CD14-positive monocyte (primary cell): ENCODE measurements at regions not wholly inside any gene's neighbourhood (a gene's known extent, or its start where the extent isn't known, plus 50 kb on each side); places are given as distances from the start of the nearest gene placed in this dataset.

Experiments
- DNase-seq, 3 donors: peaks; one replicate each; pipeline ENCODE4 v3.0.0-alpha.2; 2011 to 2022
- H2AFZ ChIP-seq: 2 replicates; pipeline ENCODE4 v1.6.0; 2012; ENCODE audit warnings: mild to moderate bottlenecking, low read depth, low read length, inconsistent platforms; ENCODE audit not compliant: insufficient read depth, poor library complexity, severe bottlenecking
- H3K27ac ChIP-seq, 2 donors: 1 replicate in 1 of 2; 2 replicates in 1 of 2; pipeline ENCODE4 v1.5.1; 2012 to 2013; ENCODE audit warnings: low read length in 2 of 2, control low read depth in 1 of 2, inconsistent platforms in 1 of 2, low read depth in 1 of 2, mild to moderate bottlenecking in 1 of 2
- H3K27me3 ChIP-seq, 2 donors: one replicate each; pipeline versions ENCODE4 v1.6.0 to v1.6.1; 2011 to 2013; ENCODE audit warnings: low read length in 2 of 2; ENCODE audit not compliant: control insufficient read depth in 2 of 2, insufficient read depth in 2 of 2
- H3K36me3 ChIP-seq, 2 donors: replicated peaks in 1 of 2; 1 replicate in 1 of 2; 2 replicates in 1 of 2; pipeline versions ENCODE4 v1.5.1 to v1.6.1; 2012 to 2013; ENCODE audit warnings: low read length in 2 of 2, control low read depth in 1 of 2, inconsistent platforms in 1 of 2, mild to moderate bottlenecking in 1 of 2; ENCODE audit not compliant: insufficient read depth in 2 of 2, control insufficient read depth in 1 of 2
- H3K4me1 ChIP-seq, 2 donors: 1 replicate in 1 of 2; 2 replicates in 1 of 2; pipeline versions ENCODE4 v1.5.1 to v1.6.1; 2012 to 2013; ENCODE audit warnings: low read length in 2 of 2, control low read depth in 1 of 2, inconsistent platforms in 1 of 2, mild to moderate bottlenecking in 1 of 2, moderate library complexity in 1 of 2; ENCODE audit not compliant: insufficient read depth in 2 of 2, control insufficient read depth in 1 of 2
- H3K4me2 ChIP-seq: replicated peaks from 2 replicates; pipeline ENCODE3; 2012; ENCODE audit warnings: low read length, moderate library complexity, mild to moderate bottlenecking; ENCODE audit not compliant: poor library complexity, severe bottlenecking; ENCODE audit errors: extremely low read depth
- H3K4me3 ChIP-seq, 3 experiments: fragments of 200-600 bp in 1 of 3; sonication (generic) in 1 of 3; replicated peaks in 1 of 3; 1 replicate in 2 of 3; 2 replicates in 1 of 3; pipeline ENCODE4 v1.5.1; 2011 to 2013; ENCODE audit warnings: low read length in 3 of 3, mild to moderate bottlenecking in 3 of 3, control low read depth in 2 of 3, low read depth in 2 of 3, inconsistent platforms in 1 of 3, moderate library complexity in 1 of 3
- H3K79me2 ChIP-seq: 2 replicates; pipeline ENCODE4 v1.6.0; 2012; ENCODE audit warnings: mild to moderate bottlenecking, control low read depth, inconsistent platforms, low read length, moderate library complexity; ENCODE audit not compliant: insufficient read depth
- H3K9ac ChIP-seq: 2 replicates; pipeline ENCODE4 v1.6.0; 2017; ENCODE audit warnings: low read length, mild to moderate bottlenecking; ENCODE audit not compliant: insufficient read depth, poor library complexity, severe bottlenecking
- H3K9me3 ChIP-seq, 2 donors: replicated peaks in 1 of 2; 1 replicate in 1 of 2; 2 replicates in 1 of 2; pipeline versions ENCODE4 v1.5.1 to v1.6.1; 2012 to 2013; ENCODE audit warnings: low read length in 2 of 2, control low read depth in 1 of 2; ENCODE audit not compliant: control insufficient read depth in 1 of 2, insufficient read depth in 1 of 2
- H4K20me1 ChIP-seq: 2 replicates; pipeline ENCODE4 v1.6.0; 2012; ENCODE audit warnings: mild to moderate bottlenecking, low read length, control low read depth, moderate library complexity; ENCODE audit not compliant: insufficient read depth
- H3K27ac Mint-ChIP-seq, 7 donors: one replicate each; pipeline ENCODE4 v1.8.0; 2020; ENCODE audit warnings: mild to moderate bottlenecking in 7 of 7, mixed read lengths in 7 of 7, moderate library complexity in 6 of 7, inconsistent platforms in 2 of 7
- H3K27me3 Mint-ChIP-seq, 3 donors: one replicate each; pipeline ENCODE4 v1.8.0; 2021 to 2022; ENCODE audit warnings: low read depth in 3 of 3, mild to moderate bottlenecking in 3 of 3, mixed read lengths in 3 of 3, moderate library complexity in 3 of 3, inconsistent platforms in 1 of 3
- H3K36me3 Mint-ChIP-seq, 2 donors: one replicate each; pipeline ENCODE4 v1.8.0; 2020; ENCODE audit warnings: mixed read lengths in 2 of 2, inconsistent platforms in 1 of 2, mild to moderate bottlenecking in 1 of 2
- H3K4me1 Mint-ChIP-seq: one replicate; pipeline ENCODE4 v1.8.0; 2020; ENCODE audit warnings: mild to moderate bottlenecking, mixed read lengths
- H3K4me3 Mint-ChIP-seq, 2 donors: one replicate each; pipeline ENCODE4 v1.8.0; 2020; ENCODE audit warnings: mild to moderate bottlenecking in 2 of 2, mixed read lengths in 2 of 2, moderate library complexity in 1 of 2
- H3K9me3 Mint-ChIP-seq, 7 donors: one replicate each; pipeline ENCODE4 v1.8.0; 2020 to 2022; ENCODE audit warnings: mixed read lengths in 7 of 7, mild to moderate bottlenecking in 6 of 7, moderate library complexity in 6 of 7, inconsistent platforms in 2 of 7
- WGBS: methylation state at CpG from one replicate; pipeline ENCODE4 v1.1.5; 2013; ENCODE audit warnings: missing lambda C conversion rate; ENCODE audit not compliant: insufficient coverage; 5-methylcytosine and 5-hydroxymethylcytosine counted together
- intact Hi-C, 2 donors: fragments of 100-400 bp; cut with micrococcal nuclease; formaldehyde crosslinking; loops; one replicate each; pipeline versions ENCODE4 v1.15.0 to v1.15.1; 2023
- TF ChIP-seq, protein P1 (sequence below): fragments of 200-600 bp; IDR thresholded peaks from one replicate; pipeline ENCODE4 v1.8.0; 2022; ENCODE audit warnings: antibody characterized with exemption, mild to moderate bottlenecking

DNA sequence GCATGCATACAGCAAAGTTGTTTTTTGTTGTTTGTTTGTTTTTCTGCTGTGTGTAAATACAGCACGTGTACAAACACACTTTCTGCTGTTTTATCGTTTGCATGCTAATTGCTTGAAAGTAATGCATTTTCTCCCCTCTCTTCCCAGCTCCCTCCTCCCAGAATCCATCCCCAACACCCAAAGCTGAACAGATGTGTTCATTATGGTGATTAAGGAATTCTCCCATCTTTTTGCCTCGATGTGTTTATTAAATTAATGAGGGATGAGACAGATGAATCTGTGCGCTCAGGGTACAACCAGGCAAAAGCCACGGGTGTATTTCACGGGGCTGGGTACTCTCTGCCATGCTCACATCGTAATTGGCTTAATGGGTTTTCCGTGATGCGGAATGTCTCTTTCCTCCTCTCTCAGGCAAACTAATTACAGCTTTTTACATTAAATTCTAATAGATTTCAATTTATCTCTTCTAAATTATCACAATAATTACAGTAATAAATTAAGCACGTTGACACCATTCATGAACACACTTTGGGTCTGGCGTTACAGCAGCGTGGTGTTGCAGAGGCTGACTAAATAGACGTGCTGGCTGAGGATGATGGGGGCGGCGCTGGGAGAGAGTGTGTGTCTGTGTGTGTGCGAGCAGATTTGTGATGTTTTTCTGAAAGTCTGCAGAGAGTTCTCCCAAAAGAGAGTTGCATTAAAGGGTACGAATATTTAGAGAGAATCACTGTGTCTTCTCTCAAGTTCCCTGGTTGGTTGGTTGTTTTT, 117.7 kb downstream of the CRLF2 start:
- H3K36me3 ChIP-seq, result no peaks in the 10 kb centered on the region
- H3K27me3 ChIP-seq, result no peaks in the 10 kb centered on the region
- WGBS, result 89% methylated on average over 8 of the region's 17 CpGs
- no peaks in the 10 kb centered on the region for H3K79me2 ChIP-seq
- no peak overlapping the region for H3K9ac ChIP-seq
- Mint-ChIP-seq H3K27ac (no peak overlapping the region), H3K27me3 (peaks cover 5 to 19% (median 10%) of the 10 kb centered on the region in 3 donors), H3K36me3 (no peaks in the 10 kb centered on the region), H3K9me3 (peaks cover 7 to 20% (median 13%) of the 10 kb centered on the region in 7 donors), H3K4me3 (no peak overlapping the region), H3K4me1 (peaks cover 3% of the 10 kb centered on the region)
- H2AFZ ChIP-seq, result no peak overlapping the region
- intact Hi-C loops, result no loop called here
- no peak overlapping the region for H3K27ac ChIP-seq
- TF ChIP-seq, protein P1, sequence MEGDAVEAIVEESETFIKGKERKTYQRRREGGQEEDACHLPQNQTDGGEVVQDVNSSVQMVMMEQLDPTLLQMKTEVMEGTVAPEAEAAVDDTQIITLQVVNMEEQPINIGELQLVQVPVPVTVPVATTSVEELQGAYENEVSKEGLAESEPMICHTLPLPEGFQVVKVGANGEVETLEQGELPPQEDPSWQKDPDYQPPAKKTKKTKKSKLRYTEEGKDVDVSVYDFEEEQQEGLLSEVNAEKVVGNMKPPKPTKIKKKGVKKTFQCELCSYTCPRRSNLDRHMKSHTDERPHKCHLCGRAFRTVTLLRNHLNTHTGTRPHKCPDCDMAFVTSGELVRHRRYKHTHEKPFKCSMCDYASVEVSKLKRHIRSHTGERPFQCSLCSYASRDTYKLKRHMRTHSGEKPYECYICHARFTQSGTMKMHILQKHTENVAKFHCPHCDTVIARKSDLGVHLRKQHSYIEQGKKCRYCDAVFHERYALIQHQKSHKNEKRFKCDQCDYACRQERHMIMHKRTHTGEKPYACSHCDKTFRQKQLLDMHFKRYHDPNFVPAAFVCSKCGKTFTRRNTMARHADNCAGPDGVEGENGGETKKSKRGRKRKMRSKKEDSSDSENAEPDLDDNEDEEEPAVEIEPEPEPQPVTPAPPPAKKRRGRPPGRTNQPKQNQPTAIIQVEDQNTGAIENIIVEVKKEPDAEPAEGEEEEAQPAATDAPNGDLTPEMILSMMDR, result no peak
- peaks cover 9 to 16% of the 10 kb centered on the region in 2 donors for H3K9me3 ChIP-seq
- H4K20me1 ChIP-seq, result no peaks in the 10 kb centered on the region
- DNase-seq, result no peak
- no peak overlapping the region for H3K4me2 ChIP-seq
- no peak overlapping the region for H3K4me3 ChIP-seq
- H3K4me1 ChIP-seq, result no peaks in the 10 kb centered on the region

DNA sequence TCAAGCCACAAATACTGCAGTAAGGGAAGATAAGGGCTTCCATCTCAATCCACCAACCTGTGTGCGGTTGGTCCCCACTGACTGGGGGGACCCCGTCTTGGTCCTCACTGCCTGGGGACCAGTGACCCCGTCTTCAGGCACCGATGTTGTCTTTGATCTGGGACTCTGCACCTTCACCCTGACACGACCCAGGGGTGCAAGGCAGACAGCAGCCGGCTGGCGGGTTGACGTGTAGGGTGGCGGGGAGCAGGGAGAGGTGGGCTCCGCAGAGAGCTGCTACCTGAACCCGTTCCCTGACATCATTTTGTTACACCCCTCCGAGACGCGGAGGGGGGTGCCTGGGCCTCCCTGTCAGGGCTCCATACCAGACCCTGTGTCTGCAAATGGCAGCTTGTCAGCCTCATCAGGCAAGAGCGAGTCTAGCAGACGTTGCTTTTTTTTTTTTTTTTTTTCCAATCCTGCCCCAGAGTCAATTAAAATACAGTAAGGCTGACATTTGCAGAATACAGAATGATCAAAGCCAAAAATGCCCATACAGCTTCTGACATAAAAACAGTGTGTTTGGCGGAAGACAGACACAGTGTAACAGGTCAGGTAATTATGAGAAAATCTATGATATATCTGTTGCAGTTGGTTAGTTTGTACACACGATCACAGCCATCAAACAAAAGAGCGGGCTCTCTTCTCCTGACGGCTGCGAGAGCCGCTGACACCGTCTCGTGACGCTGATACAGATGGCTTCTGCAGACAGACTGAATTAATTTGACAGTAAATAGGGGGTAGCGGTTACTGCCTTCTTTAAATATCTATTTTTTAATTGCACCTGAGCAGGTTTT, 118.6 kb downstream of the CRLF2 start:
- peaks cover 3% of the 10 kb centered on the region for H3K4me1 Mint-ChIP-seq
- H3K4me1 ChIP-seq, result no peaks in the 10 kb centered on the region
- 84% methylated on average over 17 of the region's 26 CpGs for WGBS
- peaks cover 9 to 16% of the 10 kb centered on the region in 2 donors for H3K9me3 ChIP-seq
- H3K79me2 ChIP-seq, result no peaks in the 10 kb centered on the region
- H4K20me1 ChIP-seq, result no peaks in the 10 kb centered on the region
- peaks cover 7 to 17% (median 13%) of the 10 kb centered on the region in 7 donors for H3K9me3 Mint-ChIP-seq
- H3K27ac Mint-ChIP-seq, result no peak overlapping the region
- intact Hi-C loops, result no loop called here
- H3K27me3 Mint-ChIP-seq, result peaks cover 5 to 15% (median 7%) of the 10 kb centered on the region in 3 donors
- H3K27me3 ChIP-seq, result no peaks in the 10 kb centered on the region
- H3K36me3 Mint-ChIP-seq, result no peaks in the 10 kb centered on the region
- no peak overlapping the region for H2AFZ ChIP-seq
- no peak overlapping the region for H3K9ac ChIP-seq
- no peak overlapping the region for H3K27ac ChIP-seq
- no peak overlapping the region for H3K4me2 ChIP-seq
- no peak overlapping the region for H3K4me3 ChIP-seq
- H3K36me3 ChIP-seq, result no peaks in the 10 kb centered on the region
- H3K4me3 Mint-ChIP-seq, result no peak overlapping the region
- TF ChIP-seq, protein P1, result no peak
- no peak for DNase-seq
